Keratinocyte (primary cell): ENCODE measurements at regions not wholly inside any gene's neighbourhood (a gene's known extent, or its start where the extent isn't known, plus 50 kb on each side); places are given as distances from the start of the nearest gene placed in this dataset.

ENCODE experiments used
- EZH2 ChIP-seq: IDR thresholded peaks from one replicate; pipeline ENCODE4 v1.6.1; 2012; ENCODE audit warnings: inconsistent platforms, mild to moderate bottlenecking, low read length, moderate library complexity
- TF ChIP-seq, protein P1 (sequence below), 3 experiments: IDR thresholded peaks in 1 of 3; conservative IDR thresholded peaks in 1 of 3; optimal IDR thresholded peaks in 1 of 3; 2 replicates in 2 of 3; 3 replicates in 1 of 3; pipeline versions ENCODE3 to v1.5.1; 2011; ENCODE audit warnings: low read length in 3 of 3, mild to moderate bottlenecking in 3 of 3, moderate library complexity in 2 of 3, control low read depth in 1 of 3, inconsistent platforms in 1 of 3; ENCODE audit not compliant: insufficient read depth in 2 of 3; ENCODE audit errors: extremely low read depth in 1 of 3

DNA sequence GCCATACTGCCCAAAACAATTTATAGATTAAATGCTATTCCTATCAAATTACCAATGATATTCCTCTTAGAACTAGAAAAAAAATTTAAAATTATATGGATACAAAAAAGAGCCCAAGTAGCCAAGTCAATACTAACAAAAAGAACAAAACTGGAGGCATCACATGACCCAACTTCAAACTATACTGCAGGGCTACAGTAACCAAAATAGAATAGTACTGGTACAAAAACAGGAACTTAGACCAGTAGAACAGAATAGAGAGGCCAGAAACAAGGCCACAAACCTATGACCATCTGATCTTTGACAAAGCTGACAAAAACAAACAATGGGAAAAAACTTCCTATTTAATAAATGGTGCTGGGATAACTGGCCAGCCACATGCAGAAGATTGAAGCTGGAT, 86.1 kb upstream of the KYNU start:
- TF ChIP-seq, protein P1, sequence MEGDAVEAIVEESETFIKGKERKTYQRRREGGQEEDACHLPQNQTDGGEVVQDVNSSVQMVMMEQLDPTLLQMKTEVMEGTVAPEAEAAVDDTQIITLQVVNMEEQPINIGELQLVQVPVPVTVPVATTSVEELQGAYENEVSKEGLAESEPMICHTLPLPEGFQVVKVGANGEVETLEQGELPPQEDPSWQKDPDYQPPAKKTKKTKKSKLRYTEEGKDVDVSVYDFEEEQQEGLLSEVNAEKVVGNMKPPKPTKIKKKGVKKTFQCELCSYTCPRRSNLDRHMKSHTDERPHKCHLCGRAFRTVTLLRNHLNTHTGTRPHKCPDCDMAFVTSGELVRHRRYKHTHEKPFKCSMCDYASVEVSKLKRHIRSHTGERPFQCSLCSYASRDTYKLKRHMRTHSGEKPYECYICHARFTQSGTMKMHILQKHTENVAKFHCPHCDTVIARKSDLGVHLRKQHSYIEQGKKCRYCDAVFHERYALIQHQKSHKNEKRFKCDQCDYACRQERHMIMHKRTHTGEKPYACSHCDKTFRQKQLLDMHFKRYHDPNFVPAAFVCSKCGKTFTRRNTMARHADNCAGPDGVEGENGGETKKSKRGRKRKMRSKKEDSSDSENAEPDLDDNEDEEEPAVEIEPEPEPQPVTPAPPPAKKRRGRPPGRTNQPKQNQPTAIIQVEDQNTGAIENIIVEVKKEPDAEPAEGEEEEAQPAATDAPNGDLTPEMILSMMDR (optimal IDR thresholded peaks at IDR 0.05 in 1 of 3, IDR thresholded peaks at IDR 0.05 in 1 of 3, conservative IDR thresholded peaks at IDR 0.05 in 1 of 3; ENCODE audit: extremely low read depth in 1 of 3, insufficient read depth in 2 of 3, low read length in 3 of 3), result no peak
- no peak for TF ChIP-seq EZH2
